ENCODE measurements at regions not wholly inside any gene's neighbourhood (a gene's known extent, or its start where the extent isn't known, plus 50 kb on each side); places are given as distances from the start of the nearest gene placed in this dataset.

DNA sequence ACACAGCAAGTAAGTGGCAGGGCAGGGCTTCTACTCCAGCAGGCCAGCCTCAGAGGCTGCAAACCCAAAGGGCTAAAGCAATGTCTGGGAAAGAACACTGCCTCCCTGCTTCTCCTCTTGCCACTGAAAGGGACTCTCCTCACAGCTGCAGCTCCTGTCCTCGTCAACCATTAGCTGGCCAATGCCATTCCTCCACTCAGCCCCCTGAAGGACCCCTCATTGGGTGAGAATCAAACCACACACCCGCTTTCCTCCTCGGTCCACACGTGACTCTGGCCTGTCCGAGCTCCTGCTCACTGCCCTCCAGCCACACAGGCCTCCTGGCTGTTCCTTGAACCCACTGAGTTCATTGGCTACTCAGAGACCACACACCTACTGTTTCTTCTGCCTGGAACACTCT, 253.7 kb upstream of the TLE3 start:
- WGBS (ENCODE audit: insufficient coverage, low coverage, missing lambda C conversion rate) = 3% methylated on average over 5 of the region's 5 CpGs
- ChIA-PET CTCF (ENCODE audit: low intra/inter-chr PET ratio) (no interaction called here), POLR2A (no interaction called here)
- Histone ChIP-seq H3K9me1 (ENCODE audit: control insufficient read depth, insufficient read depth, low read length) (no peaks in the 10 kb centered on the region), H3K9me3 (replicated peaks; ENCODE audit: control insufficient read depth, insufficient read depth, low read depth, low read length) (no peaks in the 10 kb centered on the region), H3K27ac (ENCODE audit: extremely low read depth, low read depth, low read length) (no peak overlapping the region), H4K20me1 (replicated peaks; ENCODE audit: control insufficient read depth, insufficient read depth, low read length) (no peaks in the 10 kb centered on the region; the same call in 1 of the 2 replicates), H3K27me3 (ENCODE audit: control insufficient read depth in 2 of 2, insufficient read depth in 2 of 2, low read length in 2 of 2) (peaks cover 16 to 72% of the 10 kb centered on the region in 2 experiments), H2AFZ (ENCODE audit: low read depth, low read length) (no peak overlapping the region), H3K79me2 (ENCODE audit: control insufficient read depth, insufficient read depth, low read length) (no peaks in the 10 kb centered on the region), H3K9ac (ENCODE audit: insufficient read depth in 1 of 2, low read depth in 2 of 2, low read length in 2 of 2) (no peak overlapping the region), H3K4me1 (replicated peaks in 1 of 2; ENCODE audit: control insufficient read depth in 2 of 2, insufficient read depth in 2 of 2, low read length in 2 of 2) (0 out of 5 replicates have a peak, but pooled peaks cover 0 to 4% of the 10 kb centered on the region in 2 experiments), H3K4me2 (ENCODE audit: insufficient read depth, low read length) (no peak overlapping the region), H3K4me3 (no peak overlapping the region), H3K36me3 (ENCODE audit: control insufficient read depth, insufficient read depth, low read length) (no peaks in the 10 kb centered on the region)
- no peak for FAIRE-seq
- in situ Hi-C loops (cut with MboI) (no loop called here), intact Hi-C loops (cut with micrococcal nuclease) (no loop called here)
- DNase-seq (ENCODE audit: extremely low read depth in 1 of 4, low spot score in 3 of 4) = no peak
- BruUV-seq (replicated peaks) = no TSS peak
- peak; percentile 48 for TF ChIP-seq ZFP36 (IDR thresholded peaks at IDR 0.05; ENCODE audit: low read depth, low read length, partially characterized antibody)
- no peak for TF ChIP-seq BRF1 (IDR thresholded peaks at IDR 0.05; ENCODE audit: borderline replicate concordance, extremely low read depth, insufficient read length)
- TF ChIP-seq MEF2D (tag; conservative IDR thresholded peaks at IDR 0.05; ENCODE audit: low read depth) = no peak
- no peak for ATAC-seq

DNA sequence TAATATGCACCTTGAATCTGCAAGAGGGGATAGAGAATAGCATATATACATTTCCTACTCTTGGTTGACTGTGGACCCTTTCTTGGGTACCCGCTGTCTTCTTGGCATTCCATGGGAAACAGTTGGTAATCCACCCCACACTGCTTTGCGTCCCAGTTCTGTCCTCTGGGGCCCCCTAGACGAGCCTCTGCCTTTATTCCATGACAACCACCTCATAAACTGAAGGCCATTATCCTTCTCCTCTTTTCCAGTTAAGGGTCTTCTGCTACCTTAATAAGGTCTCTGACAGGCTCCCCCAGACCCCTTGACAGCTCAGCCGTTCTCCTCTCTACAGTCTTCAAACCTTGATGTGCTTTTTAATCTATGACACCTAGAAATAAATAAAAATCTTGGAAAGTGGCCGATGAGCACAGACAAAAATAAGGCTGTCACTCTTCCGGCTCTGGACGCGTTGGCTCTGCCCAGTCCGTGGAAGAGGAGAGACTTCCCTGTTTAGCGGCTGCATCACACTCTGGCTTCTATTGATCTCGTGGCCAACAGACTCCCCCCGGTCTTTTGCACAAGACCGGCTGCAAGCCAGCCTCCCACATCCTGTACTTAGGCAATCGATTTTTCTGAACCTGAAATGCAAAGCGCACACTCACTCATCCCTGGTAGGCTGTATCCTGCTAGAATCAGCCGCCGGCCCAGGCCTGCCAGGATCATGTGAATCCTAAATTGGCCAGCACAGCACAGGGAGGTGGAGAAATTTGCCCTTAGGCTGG, 251.0 kb upstream of the TLE3 start:
- POLR2A ChIA-PET = no interaction called here
- Histone ChIP-seq H3K36me3 (ENCODE audit: control insufficient read depth, insufficient read depth, low read length) (no peaks in the 10 kb centered on the region), H3K9me1 (ENCODE audit: control insufficient read depth, insufficient read depth, low read length) (no peaks in the 10 kb centered on the region), H4K20me1 (replicated peaks; ENCODE audit: control insufficient read depth, insufficient read depth, low read length) (no peaks in the 10 kb centered on the region; the same call in 1 of the 2 replicates), H3K79me2 (ENCODE audit: control insufficient read depth, insufficient read depth, low read length) (no peaks in the 10 kb centered on the region), H3K27ac (ENCODE audit: extremely low read depth, low read depth, low read length) (no peak overlapping the region), H2AFZ (ENCODE audit: low read depth, low read length) (no peak overlapping the region), H3K4me2 (ENCODE audit: insufficient read depth, low read length) (no peak overlapping the region), H3K9me3 (replicated peaks; ENCODE audit: control insufficient read depth, insufficient read depth, low read depth, low read length) (no peaks in the 10 kb centered on the region), H3K4me1 (replicated peaks in 1 of 2; ENCODE audit: control insufficient read depth in 2 of 2, insufficient read depth in 2 of 2, low read length in 2 of 2) (no peaks in the 10 kb centered on the region), H3K4me3 (no peak overlapping the region), H3K9ac (ENCODE audit: insufficient read depth in 1 of 2, low read depth in 2 of 2, low read length in 2 of 2) (no peak overlapping the region), H3K27me3 (ENCODE audit: control insufficient read depth in 2 of 2, insufficient read depth in 2 of 2, low read length in 2 of 2) (peaks cover 21 to 61% of the 10 kb centered on the region in 2 experiments)
- no peak for TF ChIP-seq FOXJ2 (tag; IDR thresholded peaks at IDR 0.05)
- no peak for TF ChIP-seq TCFL5 (CRISPR knock-in tag; conservative IDR thresholded peaks at IDR 0.05)
- no peak for TF ChIP-seq L3MBTL2 (IDR thresholded peaks at IDR 0.05)
- TF ChIP-seq XRCC4 (IDR thresholded peaks at IDR 0.05; ENCODE audit: extremely low read depth, insufficient read depth, insufficient read length) = no peak
- TF ChIP-seq, protein P1, sequence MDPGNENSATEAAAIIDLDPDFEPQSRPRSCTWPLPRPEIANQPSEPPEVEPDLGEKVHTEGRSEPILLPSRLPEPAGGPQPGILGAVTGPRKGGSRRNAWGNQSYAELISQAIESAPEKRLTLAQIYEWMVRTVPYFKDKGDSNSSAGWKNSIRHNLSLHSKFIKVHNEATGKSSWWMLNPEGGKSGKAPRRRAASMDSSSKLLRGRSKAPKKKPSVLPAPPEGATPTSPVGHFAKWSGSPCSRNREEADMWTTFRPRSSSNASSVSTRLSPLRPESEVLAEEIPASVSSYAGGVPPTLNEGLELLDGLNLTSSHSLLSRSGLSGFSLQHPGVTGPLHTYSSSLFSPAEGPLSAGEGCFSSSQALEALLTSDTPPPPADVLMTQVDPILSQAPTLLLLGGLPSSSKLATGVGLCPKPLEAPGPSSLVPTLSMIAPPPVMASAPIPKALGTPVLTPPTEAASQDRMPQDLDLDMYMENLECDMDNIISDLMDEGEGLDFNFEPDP (CRISPR knock-in tag; IDR thresholded peaks at IDR 0.05) = no peak
- TF ChIP-seq ETV1 (tag; conservative IDR thresholded peaks at IDR 0.05; ENCODE audit: low read depth) = no peak
- no peak for TF ChIP-seq IFI16 (CRISPR knock-in tag; IDR thresholded peaks at IDR 0.05)
- TF ChIP-seq ARHGAP35 (IDR thresholded peaks at IDR 0.05; ENCODE audit: partially characterized antibody) = no peak
- in situ Hi-C loops (cut with MboI) (no loop called here), intact Hi-C loops (cut with micrococcal nuclease) (no loop called here)
- BruUV-seq (replicated peaks) = no TSS peak
- CTCF ChIA-PET (ENCODE audit: low intra/inter-chr PET ratio) = no interaction called here
- no peak; the same call in 2 of the 3 replicates for ATAC-seq
- DNase-seq (ENCODE audit: extremely low read depth in 1 of 4, low spot score in 3 of 4) = no peak
- 1% methylated on average over 17 of the region's 17 CpGs for WGBS (ENCODE audit: insufficient coverage, low coverage, missing lambda C conversion rate)
- no peak for FAIRE-seq
